ENCODE measurements at regions not wholly inside any gene's neighbourhood (a gene's known extent, or its start where the extent isn't known, plus 50 kb on each side); places are given as distances from the start of the nearest gene placed in this dataset.
"Not testable (repeated sequence)": the region's sequence is repeated elsewhere in the genome, so short reads cannot be mapped to it uniquely, and the experiment has no call there.

- no peak for FAIRE-seq
These were observed 224.8 kb upstream of the NOCT start for GRCh38 chr4:138790706-138791340.

- no peak for FAIRE-seq
These were observed 225.8 kb upstream of the NOCT start for GRCh38 chr4:138789796-138790195.

GRCh38 chr4:138788857-138789256 lies 226.7 kb upstream of the NOCT start:
- no peak for FAIRE-seq

GRCh38 chr4:138788267-138788790 lies 227.3 kb upstream of the NOCT start:
- FAIRE-seq, result no peak

GRCh38 chr4:138779761-138780160 lies 235.8 kb upstream of the NOCT start:
- FAIRE-seq, result not testable (repeated sequence)

GRCh38 chr4:138775890-138776289 lies 239.7 kb upstream of the NOCT start:
- no peak for FAIRE-seq

GRCh38 chr4:138775489-138775888 lies 240.1 kb upstream of the NOCT start:
- no peak for FAIRE-seq

- FAIRE-seq, result no peak
These were observed 240.6 kb upstream of the NOCT start for GRCh38 chr4:138774940-138775339.

- not testable (repeated sequence) for FAIRE-seq
These were observed 241.5 kb upstream of the NOCT start for GRCh38 chr4:138774125-138774524.

GRCh38 chr4:138773321-138773720 lies 242.3 kb upstream of the NOCT start:
- FAIRE-seq, result peak; percentile 27

- FAIRE-seq, result no peak
These were observed 243.2 kb upstream of the NOCT start for GRCh38 chr4:138772366-138772765.

GRCh38 chr4:138770818-138771217 lies 244.8 kb upstream of the NOCT start:
- no peak for FAIRE-seq

GRCh38 chr4:138766332-138766731 lies 249.2 kb upstream of the NOCT start:
- no peak for FAIRE-seq

GRCh38 chr4:138765442-138765841 lies 250.1 kb upstream of the NOCT start:
- FAIRE-seq, result no peak

GRCh38 chr4:138761638-138762220 lies 253.9 kb upstream of the NOCT start:
- FAIRE-seq, result no peak

GRCh38 chr4:138759554-138759902 lies 256.1 kb upstream of the NOCT start:
- FAIRE-seq, result no peak

GRCh38 chr4:138758876-138759553 lies 256.6 kb upstream of the NOCT start:
- no peak for FAIRE-seq

GRCh38 chr4:138758196-138758595 lies 257.4 kb upstream of the NOCT start:
- FAIRE-seq, result no peak

GRCh38 chr4:138757432-138757831 lies 258.1 kb upstream of the NOCT start:
- no peak for FAIRE-seq

- no peak for FAIRE-seq
These were observed 259.1 kb upstream of the NOCT start for GRCh38 chr4:138756519-138756918.

- FAIRE-seq, result no peak
These were observed 264.3 kb upstream of the NOCT start for GRCh38 chr4:138751309-138751708.

- no peak for FAIRE-seq
These were observed 266.3 kb upstream of the NOCT start for GRCh38 chr4:138749303-138749702.

- FAIRE-seq, result no peak
These were observed 273.7 kb upstream of the NOCT start for GRCh38 chr4:138741766-138742377.
